MM.1S (cell line): ENCODE measurements at regions not wholly inside any gene's neighbourhood (a gene's known extent, or its start where the extent isn't known, plus 50 kb on each side); places are given as distances from the start of the nearest gene placed in this dataset.

Experiments
- DNase-seq: peaks from one replicate; pipeline ENCODE4 v3.0.0-alpha.2; 2015
- H2AFZ ChIP-seq: fragments of 300-600 bp; sonication (generic); 2 replicates; pipeline ENCODE4 v1.6.0; 2016; ENCODE audit warnings: antibody characterized with exemption, low read length
- H3F3A ChIP-seq: fragments of 300-600 bp; sonication (generic); 2 replicates; pipeline ENCODE4 v1.6.1; 2016; ENCODE audit warnings: mild to moderate bottlenecking, antibody characterized with exemption, low read length, moderate library complexity, mixed read lengths; ENCODE audit not compliant: insufficient read depth
- H3K27ac ChIP-seq: fragments of 300-600 bp; sonication (generic); 2 replicates; pipeline ENCODE4 v1.5.1; 2016; ENCODE audit warnings: mild to moderate bottlenecking, low read length
- H3K27me3 ChIP-seq: fragments of 300-600 bp; sonication (generic); replicated peaks from 2 replicates; pipeline ENCODE4 v1.6.0; 2016; ENCODE audit warnings: low read length; ENCODE audit not compliant: insufficient read depth
- H3K36me3 ChIP-seq: fragments of 300-600 bp; sonication (generic); replicated peaks from 2 replicates; pipeline ENCODE4 v1.6.1; 2016; ENCODE audit warnings: mild to moderate bottlenecking, low read length, mixed read lengths; ENCODE audit not compliant: insufficient read depth
- H3K4me1 ChIP-seq: fragments of 300-600 bp; sonication (generic); 2 replicates; pipeline ENCODE4 v1.6.1; 2016; ENCODE audit warnings: low read length, mixed read lengths
- H3K4me2 ChIP-seq: fragments of 300-600 bp; sonication (generic); 2 replicates; pipeline ENCODE4 v1.6.0; 2016; ENCODE audit warnings: low read depth, low read length
- H3K4me3 ChIP-seq: fragments of 300-600 bp; sonication (generic); 2 replicates; pipeline ENCODE4 v1.5.1; 2016; ENCODE audit warnings: low read length, mixed read lengths
- H3K79me2 ChIP-seq: fragments of 300-600 bp; sonication (generic); 2 replicates; pipeline ENCODE4 v1.6.1; 2016; ENCODE audit warnings: mixed run types, low read length, mixed read lengths
- H3K9ac ChIP-seq: fragments of 300-600 bp; sonication (generic); 2 replicates; pipeline ENCODE4 v1.6.1; 2016; ENCODE audit warnings: low read length, mixed read lengths
- H3K9me2 ChIP-seq: fragments of 300-600 bp; sonication (generic); replicated peaks from 2 replicates; pipeline ENCODE4 v1.6.1; 2016; ENCODE audit warnings: mild to moderate bottlenecking, low read length, mixed read lengths; ENCODE audit not compliant: insufficient read depth
- H3K9me3 ChIP-seq: fragments of 300-600 bp; sonication (generic); replicated peaks from 2 replicates; pipeline ENCODE4 v1.6.1; 2016; ENCODE audit warnings: mild to moderate bottlenecking, low read length, mixed read lengths; ENCODE audit not compliant: insufficient read depth
- H4K20me1 ChIP-seq: fragments of 300-600 bp; sonication (generic); 2 replicates; pipeline ENCODE4 v1.6.1; 2016; ENCODE audit warnings: mild to moderate bottlenecking, low read length, moderate library complexity, mixed read lengths; ENCODE audit not compliant: insufficient read depth
- CTCF ChIP-seq: fragments of 300-600 bp; sonication (generic); IDR thresholded peaks from 2 replicates; pipeline ENCODE4 v1.5.1; 2016; ENCODE audit warnings: antibody characterized with exemption, low read length, mixed read lengths
- EZH2 ChIP-seq: fragments of 300-600 bp; sonication (generic); optimal IDR thresholded peaks from 2 replicates; pipeline ENCODE3; 2017; ENCODE audit warnings: low read depth, mild to moderate bottlenecking, antibody characterized with exemption, low read length, mixed read lengths
- EZH2phosphoT487 ChIP-seq: fragments of 300-600 bp; sonication (generic); IDR thresholded peaks from 2 replicates; pipeline ENCODE4 v1.6.1; 2018; ENCODE audit warnings: antibody characterized with exemption, low read length

GRCh38 chr18:11322716-11323115 is 173.3 kb upstream of the PIEZO2 start:
- no peaks in the 10 kb centered on the region for H3K27me3 ChIP-seq
- no peak overlapping the region for H2AFZ ChIP-seq
- no peak overlapping the region for H3K4me3 ChIP-seq
- H4K20me1 ChIP-seq = no peaks in the 10 kb centered on the region
- no peak for DNase-seq
- peaks cover 17% of the 10 kb centered on the region for H3K4me1 ChIP-seq
- no peaks in the 10 kb centered on the region for H3K79me2 ChIP-seq
- H3K9me2 ChIP-seq = no peaks in the 10 kb centered on the region
- TF ChIP-seq CTCF (no peak), EZH2phosphoT487 (no peak), EZH2 (no peak)
- no peak overlapping the region for H3K27ac ChIP-seq
- no peaks in the 10 kb centered on the region; the same call in 1 of the 2 replicates for H3F3A ChIP-seq
- no peak overlapping the region for H3K9ac ChIP-seq
- no peak overlapping the region for H3K4me2 ChIP-seq
- no peaks in the 10 kb centered on the region for H3K9me3 ChIP-seq
- H3K36me3 ChIP-seq = no peaks in the 10 kb centered on the region

- Histone ChIP-seq H3K4me1 (peaks cover 17% of the 10 kb centered on the region), H3F3A (no peaks in the 10 kb centered on the region; the same call in 1 of the 2 replicates), H3K9ac (no peak overlapping the region), H3K4me2 (no peak overlapping the region), H4K20me1 (no peaks in the 10 kb centered on the region), H2AFZ (no peak overlapping the region), H3K36me3 (no peaks in the 10 kb centered on the region), H3K9me3 (no peaks in the 10 kb centered on the region), H3K79me2 (no peaks in the 10 kb centered on the region), H3K4me3 (no peak overlapping the region), H3K9me2 (no peaks in the 10 kb centered on the region), H3K27me3 (no peaks in the 10 kb centered on the region), H3K27ac (no peak overlapping the region)
- no peak for TF ChIP-seq EZH2
- TF ChIP-seq CTCF = no peak
- TF ChIP-seq EZH2phosphoT487 = no peak
- DNase-seq = no peak
These were observed 172.6 kb upstream of the PIEZO2 start for GRCh38 chr18:11322006-11322405.

GRCh38 chr18:11320986-11321385 is 171.6 kb upstream of the PIEZO2 start:
- Histone ChIP-seq H3F3A (no peaks in the 10 kb centered on the region; the same call in 1 of the 2 replicates), H3K27ac (no peak overlapping the region), H4K20me1 (no peaks in the 10 kb centered on the region), H3K9me3 (no peaks in the 10 kb centered on the region), H3K9ac (no peak overlapping the region), H3K4me3 (no peak overlapping the region), H3K9me2 (no peaks in the 10 kb centered on the region), H3K27me3 (no peaks in the 10 kb centered on the region), H3K79me2 (no peaks in the 10 kb centered on the region), H3K4me1 (peaks cover 17% of the 10 kb centered on the region), H3K4me2 (no peak overlapping the region), H3K36me3 (no peaks in the 10 kb centered on the region), H2AFZ (no peak overlapping the region)
- no peak for TF ChIP-seq EZH2phosphoT487
- no peak for TF ChIP-seq CTCF
- TF ChIP-seq EZH2 = no peak
- peak; percentile 31 for DNase-seq
